GM13976 (cell line): ENCODE measurements at regions not wholly inside any gene's neighbourhood (a gene's known extent, or its start where the extent isn't known, plus 50 kb on each side); places are given as distances from the start of the nearest gene placed in this dataset.

Experiments used
- DNase-seq: peaks from one replicate; pipeline ENCODE4 v3.0.0; 2012; ENCODE audit warnings: low spot score
- CTCF ChIP-seq: IDR thresholded peaks from 2 replicates; pipeline ENCODE4 v1.5.1; 2012; ENCODE audit warnings: borderline replicate concordance, mild to moderate bottlenecking; ENCODE audit not compliant: insufficient read depth; ENCODE audit errors: extremely low read depth, missing control alignments, control extremely low read depth
- in situ Hi-C: fragments of 300-500 bp; cut with MboI; formaldehyde crosslinking; loops from one replicate; pipeline ENCODE4 v1.12.0; 2022; ENCODE audit warnings: low sequenced_read_pairs, mixed read lengths, inconsistent platforms; ENCODE audit not compliant: unreplicated experiment

GRCh38 chr6:98292810-98293209, 541.6 kb upstream of the POU3F2 start:
- no peak for DNase-seq
- in situ Hi-C loops: no loop called here
- no peak for TF ChIP-seq CTCF

- no peak for DNase-seq
- in situ Hi-C loops: no loop called here
- no peak for TF ChIP-seq CTCF
Measured at GRCh38 chr6:98295515-98296175, 538.7 kb upstream of the POU3F2 start.

- in situ Hi-C loops: no loop called here
- no peak for DNase-seq
- no peak for TF ChIP-seq CTCF
Measured at GRCh38 chr6:98308564-98308963, 525.8 kb upstream of the POU3F2 start.

- in situ Hi-C loops: no loop called here
Measured at GRCh38 chr6:98310443-98310842, 523.9 kb upstream of the POU3F2 start.

GRCh38 chr6:98323605-98324004, 510.8 kb upstream of the POU3F2 start:
- no peak for TF ChIP-seq CTCF
- in situ Hi-C loops: no loop called here
- no peak for DNase-seq

More at GRCh38 chr6:98310443-98310842, 523.9 kb upstream of the POU3F2 start:
- no peak for TF ChIP-seq CTCF
- DNase-seq: no peak

GRCh38 chr6:98324446-98324845, 509.9 kb upstream of the POU3F2 start:
- no peak for TF ChIP-seq CTCF
- DNase-seq: no peak
- in situ Hi-C loops: no loop called here
